HG03097 (cell line): ENCODE measurements at regions not wholly inside any gene's neighbourhood (a gene's known extent, or its start where the extent isn't known, plus 50 kb on each side); places are given as distances from the start of the nearest gene placed in this dataset.

Experiments
- ATAC-seq: cut with Tn5 transposase; IDR thresholded peaks from one replicate; pipeline ENCODE4 v1.9.1; 2021; ENCODE audit not compliant: unreplicated experiment, low FRiP score

DNA sequence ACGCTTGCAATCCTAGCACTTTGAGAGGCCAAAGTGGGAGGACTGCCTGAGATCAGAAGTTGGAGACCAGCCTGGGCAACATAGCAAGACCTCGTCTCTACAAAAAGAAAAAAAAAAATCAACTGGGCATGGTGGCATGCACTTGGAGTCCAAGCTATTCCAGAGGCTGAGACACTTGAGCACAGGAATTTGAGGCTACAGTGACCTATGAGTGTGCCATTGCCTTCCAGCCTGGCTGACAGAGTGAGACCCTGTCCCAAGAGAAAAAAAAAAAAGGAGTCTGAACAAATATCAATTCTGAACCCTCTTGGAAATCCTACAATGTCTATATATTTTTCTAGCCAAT lies 126.8 kb upstream of the NRP1 start:
- no peak for ATAC-seq

DNA sequence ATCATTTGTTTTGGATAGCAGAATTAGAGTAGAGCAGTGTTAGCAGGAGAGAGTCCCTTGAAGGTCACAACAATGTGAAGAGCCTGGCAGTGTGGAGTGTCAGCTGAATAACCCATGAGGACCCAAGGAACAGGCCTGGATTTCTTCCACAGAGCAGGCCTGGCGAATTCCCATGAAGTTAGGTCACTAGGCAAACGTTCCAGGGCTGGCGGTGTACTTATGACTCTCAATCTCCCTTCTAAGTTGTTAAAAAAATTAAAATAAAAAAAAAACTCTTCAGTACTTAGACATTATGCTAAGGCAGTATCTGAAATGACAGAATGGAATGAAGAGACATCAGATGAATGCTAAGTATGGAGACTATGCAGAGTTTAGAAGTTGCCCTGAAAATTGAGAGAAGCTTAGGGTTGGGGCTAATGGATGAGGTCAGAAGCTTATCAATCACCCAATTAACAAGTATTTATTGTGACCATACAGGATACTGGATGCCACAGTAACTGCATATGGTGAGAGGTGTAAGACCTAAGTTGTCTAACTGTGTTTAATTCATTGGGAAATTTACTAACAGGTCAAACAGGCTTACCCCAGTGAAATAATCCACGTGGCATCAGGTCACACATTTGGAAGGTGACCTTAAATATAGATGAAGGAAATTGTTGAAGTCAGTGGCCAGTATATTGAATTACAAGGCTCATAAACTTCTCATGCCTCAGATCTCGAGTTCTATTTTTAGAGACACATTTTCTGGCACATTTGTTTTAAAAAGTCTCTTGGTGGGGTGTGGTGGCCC lies 126.2 kb upstream of the NRP1 start:
- ATAC-seq = no peak

DNA sequence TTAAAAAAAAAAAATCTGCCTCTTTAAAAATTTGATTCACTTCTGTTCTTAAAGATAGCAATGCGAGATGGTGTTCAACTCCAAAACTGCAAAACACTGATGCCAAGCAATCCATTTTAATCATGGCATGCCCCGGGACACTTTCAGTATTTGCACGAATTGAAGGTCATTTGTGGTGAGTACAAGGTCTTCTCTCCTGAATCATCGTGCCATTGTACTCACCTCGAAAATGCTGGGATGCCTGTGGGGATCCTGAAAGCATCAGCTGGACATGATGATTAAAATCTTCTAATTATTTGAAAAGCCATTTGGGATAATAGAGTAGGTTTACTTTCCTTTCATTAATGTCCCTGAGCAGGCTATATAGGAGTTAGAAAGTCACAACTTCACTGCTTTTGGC lies 125.1 kb upstream of the NRP1 start:
- ATAC-seq = no peak

DNA sequence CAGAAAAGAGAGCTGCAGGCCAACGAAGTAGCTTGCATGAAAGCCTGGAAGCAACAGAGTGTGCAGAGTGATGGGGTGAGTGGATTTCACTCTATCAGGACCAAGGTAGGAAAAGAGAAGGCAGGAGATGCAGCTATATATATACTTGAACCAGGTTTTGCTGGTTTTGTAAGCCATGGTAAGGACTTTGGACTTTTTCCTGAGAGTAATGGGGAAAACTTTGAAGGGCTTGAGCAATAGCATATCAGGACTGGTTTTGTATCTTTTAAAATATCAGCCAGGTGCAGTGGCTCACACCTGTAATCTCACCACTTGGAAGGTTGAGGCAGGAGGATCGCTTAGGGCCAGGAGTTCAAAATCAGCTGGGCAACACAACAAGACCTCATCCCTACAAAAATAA lies 120.6 kb upstream of the NRP1 start:
- no peak for ATAC-seq

DNA sequence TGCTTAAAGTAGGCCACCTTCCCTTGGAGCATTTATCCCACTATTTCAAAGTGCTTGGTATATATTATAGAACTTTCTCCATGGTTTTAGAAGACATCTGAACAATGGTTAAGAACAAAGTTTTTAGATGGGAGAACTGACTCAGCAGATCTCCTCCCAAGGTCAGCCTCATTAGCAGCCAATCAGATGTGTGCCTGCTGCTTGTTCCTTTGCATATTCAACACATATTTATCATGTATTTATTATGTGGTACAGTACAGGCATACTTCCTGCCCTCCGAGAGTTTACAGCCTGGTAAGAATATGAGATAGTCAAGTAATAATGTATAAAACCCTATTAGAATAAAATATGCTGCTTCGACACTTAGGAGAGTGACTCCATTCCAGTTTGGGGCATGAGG lies 120.1 kb upstream of the NRP1 start:
- ATAC-seq = no peak

DNA sequence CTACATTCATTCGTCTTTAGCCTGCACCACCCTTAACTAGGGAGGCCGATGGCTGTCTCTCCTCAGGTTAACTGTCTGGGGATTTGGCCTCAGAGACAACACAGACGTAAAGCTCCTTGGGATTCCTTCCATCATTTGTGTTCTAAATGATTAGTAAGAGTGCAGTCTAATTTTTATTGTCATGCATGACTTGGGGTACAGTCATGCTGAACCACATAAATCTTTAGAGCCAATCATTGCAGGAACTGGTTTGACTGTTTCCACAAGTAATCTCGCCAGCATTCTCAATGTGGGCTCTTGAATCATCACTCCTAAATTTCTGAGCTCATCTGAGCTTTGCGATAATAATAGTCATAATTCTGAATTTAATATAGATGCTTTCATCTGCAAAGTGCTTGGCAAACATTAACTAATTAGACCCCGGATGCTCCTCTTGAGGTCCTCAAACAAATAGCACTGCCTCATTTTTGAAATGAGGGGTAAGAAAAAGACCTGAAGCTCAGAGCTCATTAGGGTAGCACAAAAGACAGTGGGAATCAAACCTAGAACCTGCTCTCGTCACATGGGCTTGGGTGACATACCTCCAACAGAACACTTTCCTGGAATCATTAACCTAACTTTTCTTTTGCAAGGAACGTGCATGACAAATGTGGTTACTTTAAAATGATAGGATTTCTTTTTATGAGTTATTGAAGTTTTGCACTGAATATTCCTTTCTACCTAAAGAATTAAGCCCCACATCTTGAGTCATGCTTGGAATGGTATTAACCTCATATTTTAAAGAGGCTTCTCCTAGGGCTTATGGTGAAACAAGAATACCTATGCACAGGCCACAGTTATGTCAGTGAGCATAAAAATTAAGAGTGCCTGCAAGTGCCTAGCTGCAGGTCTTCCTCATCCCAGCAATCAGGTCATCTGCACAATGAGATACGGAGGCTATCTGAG lies 118.9 kb upstream of the NRP1 start:
- no peak for ATAC-seq

DNA sequence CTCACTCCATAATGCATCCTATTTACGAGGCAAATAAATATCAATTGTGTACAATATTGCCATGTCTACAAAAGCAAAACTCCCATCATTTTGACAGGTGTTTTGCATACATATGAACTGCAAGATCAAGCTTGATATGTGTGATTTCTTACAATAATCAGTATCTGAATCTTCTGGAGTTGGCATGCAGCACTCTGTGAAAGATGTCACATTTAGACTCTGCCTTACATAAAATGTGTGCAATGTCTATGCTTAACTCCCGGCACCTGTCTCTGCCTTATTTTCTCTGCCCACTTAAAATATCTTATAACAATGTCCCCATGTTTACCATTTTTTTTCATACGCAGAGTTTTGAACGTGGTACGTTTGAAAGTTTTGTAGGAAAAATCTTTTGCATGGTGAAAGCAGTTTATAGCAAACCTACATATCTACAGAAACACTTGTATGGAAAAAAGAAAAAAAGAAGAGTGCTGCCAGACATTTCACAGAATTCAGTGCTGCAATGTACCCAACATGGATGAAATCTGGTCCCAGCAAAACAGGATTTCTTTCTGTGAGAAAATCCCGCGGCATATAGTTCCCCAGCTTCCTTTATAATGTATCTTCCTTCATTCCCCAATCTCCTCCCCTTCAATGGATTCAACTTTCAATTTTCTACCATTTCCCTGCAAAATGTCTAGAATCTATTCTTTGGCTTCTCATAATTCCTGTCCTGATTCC lies 114.1 kb upstream of the NRP1 start:
- no peak for ATAC-seq

DNA sequence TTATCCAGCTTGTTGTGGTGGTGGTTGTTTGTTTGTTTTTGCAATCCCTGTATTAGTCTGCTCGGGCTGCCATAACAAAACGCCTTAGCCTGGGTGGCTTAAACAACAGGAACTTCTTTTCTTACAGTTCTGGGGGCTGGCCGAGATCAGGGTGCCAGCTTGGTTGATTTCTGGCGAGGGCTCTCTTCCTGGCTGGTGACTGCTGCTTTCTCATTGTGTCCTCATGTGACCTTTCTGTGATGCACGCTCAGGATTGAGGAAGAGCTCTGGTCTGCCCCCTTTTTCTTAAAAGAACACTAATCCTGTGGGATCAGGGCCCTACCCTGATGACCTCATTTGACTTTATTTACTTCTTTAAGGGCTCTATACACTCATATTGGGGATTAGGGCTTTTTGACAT lies 107.1 kb upstream of the NRP1 start:
- ATAC-seq = no peak

DNA sequence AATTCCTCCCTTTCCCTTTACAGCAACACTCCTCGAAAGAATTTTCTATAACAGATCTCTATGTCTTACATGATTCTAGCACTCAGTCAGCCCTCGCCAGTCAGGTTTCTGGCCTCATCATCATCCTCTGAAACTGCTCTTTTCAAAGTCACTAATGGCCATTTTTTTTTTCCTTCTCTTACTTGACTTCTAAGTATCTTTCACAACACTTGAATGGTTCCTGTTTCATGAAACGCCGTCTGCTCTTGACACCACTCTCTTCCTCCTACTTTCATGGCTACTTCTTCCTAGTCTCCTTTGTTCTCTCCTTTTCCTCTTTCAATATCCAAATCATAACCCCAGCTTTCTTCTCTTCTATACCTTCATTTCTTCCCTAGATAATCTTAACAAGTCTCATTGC lies 100.5 kb upstream of the NRP1 start:
- no peak for ATAC-seq

DNA sequence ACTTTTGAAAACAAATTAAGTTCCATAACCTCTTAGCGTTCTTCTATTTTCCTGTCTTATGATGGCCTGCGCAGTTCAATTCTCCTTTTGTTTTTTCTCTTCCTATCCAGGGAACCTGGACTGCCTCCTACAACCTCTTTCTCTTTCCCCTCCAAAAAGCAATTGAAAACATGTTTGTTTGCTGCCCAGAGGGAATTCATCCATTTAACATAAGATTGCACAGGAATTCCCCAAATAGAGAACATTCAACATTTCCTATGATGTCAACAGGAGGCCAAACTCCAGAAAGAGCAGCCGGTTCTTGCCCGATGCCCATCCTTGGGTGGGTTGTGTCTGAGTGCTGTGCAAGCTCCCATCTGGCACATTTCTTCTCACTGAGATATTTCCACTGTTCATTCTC lies 94.2 kb upstream of the NRP1 start:
- no peak for ATAC-seq

DNA sequence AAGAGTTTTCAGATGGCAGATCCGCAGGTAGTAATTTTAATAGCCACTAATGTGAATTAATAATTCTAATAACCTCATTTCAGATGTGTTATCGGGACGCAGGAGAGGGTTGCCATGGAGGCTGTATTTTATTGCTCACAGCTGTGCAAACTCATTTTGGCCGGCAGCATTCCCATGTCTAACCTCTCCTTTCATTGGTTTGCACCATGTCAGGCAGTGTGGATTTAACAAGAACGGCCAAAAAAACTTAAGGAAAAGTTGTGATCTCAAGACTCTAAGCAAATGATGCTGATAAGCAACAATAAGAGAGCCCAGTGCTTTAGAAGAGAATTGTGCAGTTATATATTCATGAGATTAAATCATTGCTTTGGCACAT lies 88.7 kb upstream of the NRP1 start:
- no peak for ATAC-seq

DNA sequence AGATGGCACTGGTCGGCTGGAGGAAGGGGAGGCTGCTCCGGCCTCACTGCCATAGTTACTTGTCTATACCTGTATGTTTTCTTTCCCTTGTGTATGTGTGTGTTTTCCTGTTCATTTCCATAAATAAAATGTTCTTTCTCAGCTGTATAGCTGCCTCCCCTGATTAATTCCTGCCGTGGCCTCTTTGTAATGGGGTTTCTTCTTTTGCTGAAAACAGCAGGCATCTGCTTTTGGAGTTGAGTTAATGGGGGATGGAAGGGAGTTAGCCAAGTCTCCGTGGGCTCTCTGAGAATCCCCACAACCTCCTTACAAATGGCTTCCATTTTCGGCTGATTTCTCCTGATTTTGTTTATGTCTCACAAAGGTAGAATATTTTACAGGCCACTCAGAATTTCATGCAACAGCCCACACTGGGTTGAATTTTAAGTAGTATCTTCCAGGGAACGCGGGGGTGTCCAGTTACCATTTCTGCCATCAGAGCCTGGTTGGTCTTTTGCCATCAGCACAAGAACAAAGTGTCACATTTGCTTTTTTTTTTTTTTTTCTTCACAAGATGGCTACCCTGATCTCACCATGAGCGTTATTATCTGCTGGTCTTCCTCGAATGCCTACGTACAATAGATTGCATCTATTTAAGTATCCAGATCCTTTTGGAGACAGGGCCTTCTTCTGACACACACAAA lies 88.1 kb upstream of the NRP1 start:
- ATAC-seq = no peak

DNA sequence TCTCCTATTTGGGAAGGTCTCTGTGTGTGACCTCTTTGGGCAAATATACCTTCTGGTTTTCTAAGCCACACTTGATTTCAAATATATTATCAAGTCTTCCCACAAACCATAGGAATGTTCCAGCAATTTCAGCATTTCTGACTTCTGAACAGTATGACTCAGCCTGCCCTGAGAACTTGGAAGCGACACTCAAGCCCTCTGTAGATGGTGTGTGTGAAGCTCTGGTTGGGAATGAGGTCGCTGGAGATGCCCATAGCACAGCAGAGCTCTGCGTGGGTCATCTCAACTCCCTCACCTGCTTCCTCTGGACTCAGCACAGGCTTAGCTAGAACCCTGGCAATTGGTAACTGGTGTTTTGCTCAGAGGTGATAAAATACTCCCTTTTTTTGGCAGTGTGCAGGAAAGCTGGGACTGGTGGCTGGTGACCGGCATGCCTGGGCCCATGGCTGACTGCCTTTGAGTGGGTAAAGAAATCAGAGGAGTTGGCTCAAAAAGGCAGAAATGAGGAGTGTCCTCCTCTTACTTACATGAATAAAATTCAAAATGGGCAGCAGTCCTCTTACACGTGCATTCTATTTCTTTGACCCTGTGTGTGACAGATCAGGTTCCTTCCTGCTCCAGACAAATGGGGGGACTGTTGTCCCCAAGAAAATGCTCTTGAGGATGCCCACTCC lies 87.5 kb upstream of the NRP1 start:
- ATAC-seq = no peak

DNA sequence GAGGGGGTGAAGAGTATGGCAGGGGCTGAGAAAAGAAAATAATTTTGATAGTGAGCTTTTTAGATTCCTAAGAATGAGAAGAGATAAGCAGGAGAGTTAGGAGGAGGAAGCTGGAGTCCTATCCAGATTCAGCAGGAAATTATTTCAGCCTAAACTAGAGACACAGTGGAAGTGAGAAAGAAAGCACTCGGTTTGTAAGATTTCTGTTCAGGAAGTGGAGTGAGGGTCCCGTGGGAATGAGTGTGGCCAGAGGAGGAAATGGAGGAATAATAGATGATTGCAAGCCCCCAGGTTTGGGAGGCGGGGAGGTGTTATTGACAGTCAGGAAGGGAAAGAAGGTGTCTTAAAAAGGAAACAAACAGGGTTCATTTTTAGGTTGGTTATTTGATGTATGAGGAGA lies 84.8 kb upstream of the NRP1 start:
- no peak for ATAC-seq

DNA sequence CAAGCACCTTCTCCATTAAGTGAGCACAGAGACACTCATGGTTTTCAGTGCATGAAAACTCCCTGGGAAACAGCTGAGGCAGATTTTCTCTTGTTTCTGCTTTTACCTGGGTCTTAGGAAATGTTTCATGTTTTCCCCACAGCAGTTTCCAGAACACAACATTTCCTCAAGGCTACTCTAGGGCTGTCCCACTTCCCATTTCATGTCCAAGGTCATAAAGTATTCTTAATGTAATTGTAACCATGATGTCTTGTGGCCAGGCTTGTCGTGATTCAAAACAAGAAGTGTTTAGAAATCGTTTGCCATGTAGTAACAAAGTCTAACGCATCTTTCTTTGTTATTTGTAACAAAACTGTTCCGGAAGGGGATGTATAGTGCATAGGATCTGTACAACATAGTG lies 83.8 kb upstream of the NRP1 start:
- ATAC-seq = no peak

DNA sequence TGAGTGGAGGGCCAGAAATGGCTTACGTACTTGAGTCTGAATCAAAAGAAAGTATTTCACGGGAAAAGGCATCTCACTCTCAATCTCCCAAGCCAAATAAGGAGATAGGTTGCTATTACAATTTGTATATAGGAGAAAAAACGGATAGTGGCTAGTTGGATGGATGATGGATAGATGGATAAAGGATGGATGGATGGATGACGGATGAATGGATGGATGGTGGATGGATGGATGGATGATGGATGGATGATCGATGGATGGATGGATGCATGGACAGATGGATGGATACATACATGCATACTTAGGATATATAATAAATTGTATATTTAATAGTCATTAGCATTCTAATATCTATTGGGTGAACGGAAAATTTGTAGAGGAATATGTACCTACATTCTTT lies 82.2 kb upstream of the NRP1 start:
- no peak for ATAC-seq

DNA sequence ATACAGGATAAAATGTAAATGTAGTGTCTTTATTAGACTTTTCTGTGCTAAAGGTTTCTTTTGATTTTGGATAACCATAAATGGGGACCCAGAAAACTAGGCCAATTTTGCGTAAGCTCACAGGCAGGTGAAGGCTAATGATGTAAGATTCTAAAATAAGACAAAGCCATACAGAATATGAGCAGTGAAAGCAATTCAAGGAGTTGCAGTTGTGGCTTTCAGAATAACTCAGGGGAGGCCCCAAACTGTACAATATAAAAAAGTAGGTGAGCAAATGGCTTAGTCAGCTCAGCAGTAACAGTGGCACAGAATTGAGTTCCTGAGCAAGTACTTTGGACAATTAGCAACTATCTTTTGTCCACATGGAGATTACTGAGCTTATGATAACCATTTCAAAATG lies 81.7 kb upstream of the NRP1 start:
- ATAC-seq = no peak

DNA sequence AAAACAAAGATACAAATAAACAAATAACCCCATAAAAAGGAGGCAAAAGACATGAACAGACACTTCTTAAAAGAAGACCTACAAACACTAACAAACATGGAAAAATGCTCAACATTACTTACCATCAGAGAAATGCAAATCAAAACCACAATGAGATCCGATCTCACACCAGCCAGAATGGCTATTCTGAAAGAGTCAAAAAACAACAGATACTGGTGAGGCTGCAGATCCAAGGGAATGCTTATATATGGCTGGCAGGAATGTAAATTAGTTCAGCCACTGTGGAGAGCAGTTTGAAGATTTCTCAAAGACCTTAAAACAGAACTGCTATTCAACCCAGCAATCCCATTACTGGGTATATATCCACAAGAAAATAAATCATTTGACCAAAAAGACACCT lies 80.4 kb upstream of the NRP1 start:
- no peak for ATAC-seq

DNA sequence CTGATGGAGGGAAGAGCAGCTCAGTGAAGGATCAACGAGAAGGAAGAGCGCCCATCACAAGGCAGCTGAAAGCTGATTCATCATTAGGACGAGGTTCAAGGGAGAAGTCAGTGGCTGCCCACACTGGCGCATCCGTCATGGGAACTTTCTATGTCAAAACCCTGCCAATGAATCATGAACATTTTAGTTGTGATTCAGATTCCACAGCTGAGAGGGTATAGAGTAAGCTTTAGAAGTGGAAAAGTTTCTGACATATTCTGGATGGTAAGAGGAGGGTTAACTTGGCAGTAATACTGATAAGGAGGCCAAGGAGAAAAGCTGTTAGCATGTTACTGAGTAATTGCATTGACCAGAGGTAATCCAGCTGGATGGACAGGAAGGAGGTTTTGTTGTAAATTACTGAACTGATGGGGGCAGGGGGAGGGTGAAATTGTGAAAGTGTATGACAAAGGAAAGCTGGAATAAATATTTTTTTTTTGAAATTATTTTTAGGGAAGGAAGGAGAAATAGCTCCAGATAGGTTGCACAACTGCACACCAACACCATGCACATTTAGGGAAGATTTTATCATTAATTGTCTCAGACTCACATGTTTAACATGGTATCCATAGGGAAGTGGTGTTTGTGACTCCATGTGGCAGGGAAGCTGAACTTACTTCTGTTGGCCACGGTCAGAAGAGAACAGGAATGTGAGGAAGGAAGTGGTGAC lies 78.3 kb upstream of the NRP1 start:
- no peak for ATAC-seq

DNA sequence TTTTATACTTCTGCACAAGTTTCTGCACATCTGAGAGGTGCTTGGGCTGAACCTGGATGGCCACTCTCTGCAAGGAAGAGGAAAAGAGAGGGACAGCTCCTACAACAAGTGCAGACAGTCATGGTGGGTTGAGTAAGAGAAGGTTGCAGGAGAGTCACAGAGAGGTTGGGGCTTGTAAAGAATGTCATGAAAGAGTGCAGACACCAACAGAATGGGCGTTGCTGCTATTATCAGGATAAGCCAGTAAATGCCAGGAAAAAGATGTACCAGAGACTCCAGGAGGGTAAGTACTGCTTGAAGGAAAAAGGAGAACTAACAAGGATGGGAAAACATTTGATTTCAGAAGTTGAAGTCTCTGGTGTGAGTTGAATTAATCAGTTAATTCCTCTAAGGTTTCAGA lies 77.8 kb upstream of the NRP1 start:
- ATAC-seq = no peak
